H1 (cell line): ENCODE measurements at regions not wholly inside any gene's neighbourhood (a gene's known extent, or its start where the extent isn't known, plus 50 kb on each side); places are given as distances from the start of the nearest gene placed in this dataset.

ENCODE experiments used
- CTCF ChIA-PET: fragments of 300-600 bp; sonication (Branson Sonifier 250); formaldehyde crosslinking; loops from one replicate; lab custom pipeline; 2021; ENCODE audit not compliant: partially characterized antibody; lab: Charles Lee
- POLR2A ChIA-PET: fragments of 300-600 bp; sonication (Branson Sonifier 250); formaldehyde crosslinking; loops from one replicate; lab custom pipeline; 2021; ENCODE audit warnings: inconsistent platforms; ENCODE audit not compliant: partially characterized antibody; lab: Charles Lee
- DNase-seq, 2 experiments: peaks; one replicate each; pipeline versions ENCODE4 v3.0.0 to v3.0.0-alpha.2; 2010 to 2022; ENCODE audit warnings: low spot score in 2 of 2, low read depth in 1 of 2, mixed read lengths in 1 of 2
- FAIRE-seq: peaks from 2 replicates; lab custom pipeline; 2011; peaks lifted over from hg19 to GRCh38; lab: Jason Lieb, UNC
- H2AFZ ChIP-seq: 2 replicates; pipeline ENCODE4 v1.8.1; 2012; ENCODE audit warnings: low read length, inconsistent platforms
- H2AK5ac ChIP-seq: 2 replicates; pipeline ENCODE4 v1.6.1; 2013; ENCODE audit warnings: low read depth, low read length
- H2BK120ac ChIP-seq: replicated peaks from 2 replicates; pipeline ENCODE3; 2013; ENCODE audit warnings: low read depth, low read length, inconsistent platforms
- H2BK12ac ChIP-seq: 2 replicates; pipeline ENCODE4 v1.6.1; 2013; ENCODE audit warnings: low read depth, low read length
- H2BK15ac ChIP-seq: 2 replicates; pipeline ENCODE4 v1.6.1; 2013; ENCODE audit warnings: low read length
- H2BK20ac ChIP-seq: 2 replicates; pipeline ENCODE4 v1.6.1; 2013; ENCODE audit warnings: low read length
- H2BK5ac ChIP-seq: 2 replicates; pipeline ENCODE4 v1.6.1; 2013; ENCODE audit warnings: low read depth, low read length
- H3K14ac ChIP-seq: 2 replicates; pipeline ENCODE4 v1.6.1; 2013; ENCODE audit warnings: inconsistent platforms; ENCODE audit not compliant: insufficient read length
- H3K18ac ChIP-seq: 2 replicates; pipeline ENCODE4 v1.6.1; 2013; ENCODE audit warnings: low read length; ENCODE audit errors: extremely low read depth
- H3K23ac ChIP-seq: 2 replicates; pipeline ENCODE4 v1.6.1; 2013; ENCODE audit warnings: inconsistent platforms; ENCODE audit not compliant: insufficient read length
- H3K23me2 ChIP-seq: 2 replicates; pipeline ENCODE4 v1.6.1; 2013; ENCODE audit warnings: low read depth, low read length
- H3K27ac ChIP-seq: 2 replicates; pipeline ENCODE4 v1.6.1; 2011; ENCODE audit warnings: low read depth, low read length, inconsistent platforms
- H3K27me3 ChIP-seq, 4 experiments: replicated peaks in 1 of 4; 1 replicate in 1 of 4; 2 replicates in 3 of 4; pipeline versions ENCODE4 v1.6.1 to v1.8.1; 2011 to 2013; ENCODE audit warnings: low read length in 3 of 4, mild to moderate bottlenecking in 3 of 4, inconsistent platforms in 2 of 4, mixed read lengths in 2 of 4, moderate library complexity in 1 of 4; ENCODE audit not compliant: control insufficient read depth in 3 of 4, insufficient read depth in 3 of 4; ENCODE audit errors: extremely low read depth in 1 of 4
- H3K36me3 ChIP-seq, 4 experiments: 2 replicates each; pipeline versions ENCODE4 v1.6.1 to v1.8.1; 2011 to 2013; ENCODE audit warnings: mild to moderate bottlenecking in 4 of 4, low read length in 3 of 4, moderate library complexity in 2 of 4, control low read depth in 1 of 4, inconsistent platforms in 1 of 4; ENCODE audit not compliant: insufficient read depth in 4 of 4, control insufficient read depth in 2 of 4
- H3K4ac ChIP-seq: replicated peaks from 2 replicates; pipeline ENCODE3; 2013; ENCODE audit warnings: low read length, low read depth, mixed read lengths, inconsistent platforms; ENCODE audit not compliant: insufficient read length
- H3K4me1 ChIP-seq, 4 experiments: replicated peaks in 1 of 4; 1 replicate in 1 of 4; 2 replicates in 3 of 4; pipeline versions ENCODE4 v1.6.1 to v1.8.1; 2011 to 2013; ENCODE audit warnings: low read length in 3 of 4, inconsistent platforms in 2 of 4, mixed read lengths in 1 of 4; ENCODE audit not compliant: insufficient read depth in 4 of 4, control insufficient read depth in 3 of 4
- H3K4me2 ChIP-seq, 2 experiments: 2 replicates each; pipeline versions ENCODE4 v1.6.1 to v1.8.1; 2011 to 2013; ENCODE audit warnings: low read depth in 2 of 2, low read length in 2 of 2, control low read depth in 1 of 2, inconsistent platforms in 1 of 2, mild to moderate bottlenecking in 1 of 2; ENCODE audit not compliant: insufficient read depth in 1 of 2
- H3K4me3 ChIP-seq, 4 experiments: fragments of 200-600, 300-600 bp in 1 of 4; sonication (generic), shearing (Covaris generic), sonication (Bioruptor Twin) in 1 of 4; 2 replicates each; pipeline versions ENCODE4 v1.5.1 to v1.8.1; 2011 to 2016; ENCODE audit warnings: low read length in 4 of 4, low read depth in 3 of 4, control low read depth in 2 of 4, inconsistent platforms in 2 of 4, mild to moderate bottlenecking in 2 of 4, mixed read lengths in 1 of 4, moderate library complexity in 1 of 4; ENCODE audit not compliant: insufficient read depth in 2 of 4; ENCODE audit errors: extremely low read depth in 1 of 4
- H3K56ac ChIP-seq: replicated peaks from 2 replicates; pipeline ENCODE3; 2013; ENCODE audit warnings: low read depth, mild to moderate bottlenecking, mixed read lengths, low read length, inconsistent platforms; ENCODE audit not compliant: insufficient read length
- H3K79me1 ChIP-seq: 2 replicates; pipeline ENCODE4 v1.6.1; 2013; ENCODE audit warnings: low read depth, low read length, control low read depth
- H3K79me2 ChIP-seq, 2 experiments: 2 replicates each; pipeline versions ENCODE4 v1.6.1 to v1.8.1; 2012 to 2013; ENCODE audit warnings: low read length in 2 of 2, mild to moderate bottlenecking in 2 of 2, inconsistent platforms in 1 of 2; ENCODE audit not compliant: insufficient read depth in 2 of 2, control insufficient read depth in 1 of 2
- H3K9ac ChIP-seq, 4 experiments: replicated peaks in 1 of 4; 1 replicate in 1 of 4; 2 replicates in 3 of 4; pipeline versions ENCODE4 v1.6.1 to v1.8.1; 2011 to 2013; ENCODE audit warnings: low read depth in 3 of 4, low read length in 3 of 4, control low read depth in 2 of 4, mild to moderate bottlenecking in 2 of 4, moderate library complexity in 2 of 4, inconsistent platforms in 1 of 4; ENCODE audit errors: extremely low read depth in 1 of 4
- H3K9me3 ChIP-seq, 2 experiments: 2 replicates each; pipeline versions ENCODE4 v1.6.1 to v1.8.1; 2012 to 2013; ENCODE audit warnings: mild to moderate bottlenecking in 2 of 2, moderate library complexity in 2 of 2, control low read depth in 1 of 2, inconsistent platforms in 1 of 2, low read depth in 1 of 2, low read length in 1 of 2, mixed read lengths in 1 of 2; ENCODE audit not compliant: insufficient read depth in 2 of 2
- H4K20me1 ChIP-seq, 2 experiments: replicated peaks in 1 of 2; 2 replicates each; pipeline versions ENCODE3 to v1.8.1; 2011 to 2013; ENCODE audit warnings: inconsistent platforms in 2 of 2, low read length in 2 of 2, mild to moderate bottlenecking in 1 of 2; ENCODE audit not compliant: insufficient read depth in 2 of 2, control insufficient read depth in 1 of 2
- H4K5ac ChIP-seq: 2 replicates; pipeline ENCODE4 v1.6.1; 2013; ENCODE audit warnings: low read length, low read depth, mixed read lengths, inconsistent platforms; ENCODE audit not compliant: insufficient read length
- H4K8ac ChIP-seq: 2 replicates; pipeline ENCODE4 v1.8.0; 2013; ENCODE audit warnings: mild to moderate bottlenecking, moderate library complexity, low read length, inconsistent platforms; ENCODE audit not compliant: insufficient read depth; ENCODE audit errors: extremely low read depth
- H4K91ac ChIP-seq: replicated peaks from 2 replicates; pipeline ENCODE3; 2013; ENCODE audit warnings: low read length, mixed read lengths, inconsistent platforms; ENCODE audit not compliant: insufficient read length
- ASH2L ChIP-seq: fragments of 200-600, 300-600 bp; sonication (generic); IDR thresholded peaks from one replicate; pipeline ENCODE4 v1.7.1; 2017; ENCODE audit warnings: low read length
- BACH1 ChIP-seq: IDR thresholded peaks from 2 replicates; pipeline ENCODE4 v1.6.1; 2012; ENCODE audit warnings: low read length, improper control_type of control experiment
- HDAC2 ChIP-seq, 2 experiments: fragments of 300-600 bp in 1 of 2; sonication (generic) in 1 of 2; IDR thresholded peaks; 2 replicates each; pipeline ENCODE4 v1.6.1; 2011 to 2012; ENCODE audit warnings: low read depth in 2 of 2, low read length in 2 of 2, mild to moderate bottlenecking in 2 of 2, moderate library complexity in 2 of 2, borderline replicate concordance in 1 of 2, inconsistent platforms in 1 of 2
- NANOG ChIP-seq: IDR thresholded peaks from 2 replicates; pipeline ENCODE4 v1.6.1; 2011; ENCODE audit warnings: low read length, low read depth, mild to moderate bottlenecking, inconsistent platforms; ENCODE audit not compliant: insufficient read depth, poor library complexity, severe bottlenecking
- PHF8 ChIP-seq: fragments of 200-600 bp; sonication (generic); conservative IDR thresholded peaks from 2 replicates; pipeline ENCODE4 v1.7.1; 2012; ENCODE audit warnings: low read depth, mild to moderate bottlenecking, inconsistent platforms, low read length, moderate library complexity
- RAD21 ChIP-seq, 2 experiments: IDR thresholded peaks in 1 of 2; conservative IDR thresholded peaks in 1 of 2; 2 replicates each; pipeline ENCODE4 v1.6.1; 2011; ENCODE audit warnings: low read depth in 2 of 2, low read length in 2 of 2, improper control_type of control experiment in 1 of 2, inconsistent platforms in 1 of 2, mild to moderate bottlenecking in 1 of 2, moderate library complexity in 1 of 2
- RFX5 ChIP-seq: IDR thresholded peaks from 2 replicates; pipeline ENCODE4 v1.6.1; 2011; ENCODE audit warnings: low read depth, low read length, improper control_type of control experiment, borderline replicate concordance
- SIN3A ChIP-seq, 2 experiments: IDR thresholded peaks in 1 of 2; conservative IDR thresholded peaks in 1 of 2; 2 replicates each; pipeline ENCODE4 v1.6.1; 2011 to 2012; ENCODE audit warnings: low read length in 2 of 2, improper control_type of control experiment in 1 of 2, low read depth in 1 of 2, mild to moderate bottlenecking in 1 of 2
- SIRT6 ChIP-seq: IDR thresholded peaks from one replicate; pipeline ENCODE4 v1.7.1; 2012; ENCODE audit warnings: low read length, inconsistent platforms
- WGBS, 2 experiments: shearing (Covaris generic) in 1 of 2; methylation state at CpG; one replicate each; pipeline versions ENCODE4 v1.1.6 to v1.1.7; 2013 to 2015; ENCODE audit warnings: low lambda C conversion rate in 2 of 2, mixed read lengths in 2 of 2, inconsistent platforms in 1 of 2, low coverage in 1 of 2, missing lambda C conversion rate in 1 of 2; ENCODE audit not compliant: insufficient replicate concordance in 2 of 2, insufficient coverage in 1 of 2, insufficient read length in 1 of 2; ENCODE audit errors: extremely low coverage in 1 of 2, missing lambda C conversion rate in 1 of 2; 5-methylcytosine and 5-hydroxymethylcytosine counted together
- TF ChIP-seq, protein P1 (sequence below): IDR thresholded peaks from 2 replicates; pipeline ENCODE4 v1.6.1; 2012; ENCODE audit warnings: low read length, inconsistent platforms

DNA sequence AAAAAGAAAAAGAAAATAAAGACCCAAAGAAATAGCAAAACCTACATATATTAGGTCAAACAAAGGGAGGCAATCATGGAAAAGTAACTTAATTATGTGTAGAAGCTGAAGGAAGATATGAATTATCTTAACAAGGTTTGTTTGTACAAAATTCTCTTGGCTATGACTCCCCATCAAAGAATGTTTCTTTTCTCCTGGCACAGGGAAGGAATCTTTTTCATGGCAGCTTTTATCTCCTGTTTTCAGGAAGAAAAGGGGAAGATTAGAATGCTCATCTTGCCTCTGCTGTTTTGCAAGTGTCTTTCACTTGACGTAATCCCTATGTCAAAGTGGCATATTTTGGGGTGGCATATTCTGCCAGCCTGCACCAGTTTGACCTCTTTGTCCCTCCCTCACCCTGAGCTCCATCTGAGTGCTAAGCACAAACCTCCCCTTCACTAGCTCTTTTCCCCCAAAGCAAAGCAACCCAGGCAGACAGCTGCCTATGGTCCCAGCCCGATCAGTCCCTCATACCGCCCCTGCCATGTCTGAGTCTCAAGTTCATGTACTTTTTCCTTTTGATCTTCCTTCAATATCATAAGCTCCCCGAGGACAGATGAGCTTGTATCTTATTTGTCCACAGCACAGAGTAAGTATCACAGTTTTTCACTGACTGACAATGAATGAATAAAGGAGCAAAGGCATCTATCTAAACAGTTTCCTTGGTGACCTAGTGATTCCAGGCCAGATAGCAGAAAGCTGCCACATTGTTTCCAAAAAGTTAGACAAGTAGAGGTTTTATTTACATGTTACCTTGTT lies 242.8 kb upstream of the ANKRD55 start:
- no peak for DNase-seq
- no peaks in the 10 kb centered on the region for H4K20me1 ChIP-seq
- H3K9ac ChIP-seq = no peak overlapping the region
- no peak overlapping the region for H4K5ac ChIP-seq
- CTCF ChIA-PET = interaction anchor here (1.0 to 2.2 kb wide), 3 partner anchors 205 to 362 kb away, joined by 3 to 8 read pairs (median 4); no protein-coding TSS in a partner anchor
- H3K9me3 ChIP-seq = no peaks in the 10 kb centered on the region
- peaks cover 0 to 5% (median 2%) of the 10 kb centered on the region in 4 experiments; a peak in 2 of 7 replicates for H3K4me1 ChIP-seq
- H4K91ac ChIP-seq = no peak overlapping the region
- H3K4me3 ChIP-seq = no peak overlapping the region
- no peak for FAIRE-seq
- H2AK5ac ChIP-seq = no peak overlapping the region
- no peak overlapping the region for H3K4ac ChIP-seq
- peaks cover 2% of the 10 kb centered on the region; the same call in 1 of the 2 replicates for H3K23me2 ChIP-seq
- H3K23ac ChIP-seq = no peak overlapping the region
- 78% methylated on average over 4 of the region's 4 CpGs; no CpG with 5 or more reads in 1 of the 2 experiments for WGBS, 2 experiments
- POLR2A ChIA-PET = no interaction called here
- no peak overlapping the region for H2BK20ac ChIP-seq
- H3K27me3 ChIP-seq = peaks cover 0 to 18% (median 9%) of the 10 kb centered on the region in 4 experiments; a peak in 6 of 7 replicates
- no peak overlapping the region for H2BK15ac ChIP-seq
- no peak overlapping the region for H3K56ac ChIP-seq
- H2BK120ac ChIP-seq = no peak overlapping the region
- no peak overlapping the region for H3K27ac ChIP-seq
- H3K4me2 ChIP-seq = no peak overlapping the region
- H2BK5ac ChIP-seq = no peak overlapping the region
- H2AFZ ChIP-seq = no peak overlapping the region
- H4K8ac ChIP-seq = no peak overlapping the region
- no peaks in the 10 kb centered on the region for H3K79me2 ChIP-seq
- H3K18ac ChIP-seq = no peak overlapping the region
- no peaks in the 10 kb centered on the region for H3K79me1 ChIP-seq
- H3K14ac ChIP-seq = no peak overlapping the region
- H3K36me3 ChIP-seq = no peaks in the 10 kb centered on the region
- H2BK12ac ChIP-seq = no peak overlapping the region
- no peak for TF ChIP-seq RFX5
- TF ChIP-seq PHF8 = no peak
- no peak for TF ChIP-seq BACH1
- TF ChIP-seq RAD21 (IDR thresholded peaks at IDR 0.05 in 1 of 2, conservative IDR thresholded peaks at IDR 0.05 in 1 of 2; ENCODE audit: low read depth in 2 of 2, low read length in 2 of 2) = no peak
- no peak for TF ChIP-seq ASH2L
- no peak for TF ChIP-seq HDAC2 (IDR thresholded peaks at IDR 0.05; ENCODE audit: borderline replicate concordance in 1 of 2, low read depth in 2 of 2, low read length in 2 of 2)
- no peak for TF ChIP-seq SIN3A (conservative IDR thresholded peaks at IDR 0.05 in 1 of 2, IDR thresholded peaks at IDR 0.05 in 1 of 2; ENCODE audit: low read depth in 1 of 2, low read length in 2 of 2)
- TF ChIP-seq NANOG = no peak
- TF ChIP-seq SIRT6 = no peak
- TF ChIP-seq, protein P1, sequence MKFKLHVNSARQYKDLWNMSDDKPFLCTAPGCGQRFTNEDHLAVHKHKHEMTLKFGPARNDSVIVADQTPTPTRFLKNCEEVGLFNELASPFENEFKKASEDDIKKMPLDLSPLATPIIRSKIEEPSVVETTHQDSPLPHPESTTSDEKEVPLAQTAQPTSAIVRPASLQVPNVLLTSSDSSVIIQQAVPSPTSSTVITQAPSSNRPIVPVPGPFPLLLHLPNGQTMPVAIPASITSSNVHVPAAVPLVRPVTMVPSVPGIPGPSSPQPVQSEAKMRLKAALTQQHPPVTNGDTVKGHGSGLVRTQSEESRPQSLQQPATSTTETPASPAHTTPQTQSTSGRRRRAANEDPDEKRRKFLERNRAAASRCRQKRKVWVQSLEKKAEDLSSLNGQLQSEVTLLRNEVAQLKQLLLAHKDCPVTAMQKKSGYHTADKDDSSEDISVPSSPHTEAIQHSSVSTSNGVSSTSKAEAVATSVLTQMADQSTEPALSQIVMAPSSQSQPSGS = no peak
